NOMO-1 treated with dmso at 0.1 percent for 144 hours (cell line): ENCODE measurements at regions not wholly inside any gene's neighbourhood (a gene's known extent, or its start where the extent isn't known, plus 50 kb on each side); places are given as distances from the start of the nearest gene placed in this dataset.
"Not testable (repeated sequence)": the region's sequence is repeated elsewhere in the genome, so short reads cannot be mapped to it uniquely, and the experiment has no call there.

Experiments used
- DNase-seq: peaks from one replicate; lab custom pipeline; 2025; ENCODE audit not compliant: unreplicated experiment; lab: John Stamatoyannopoulos, UW

DNA sequence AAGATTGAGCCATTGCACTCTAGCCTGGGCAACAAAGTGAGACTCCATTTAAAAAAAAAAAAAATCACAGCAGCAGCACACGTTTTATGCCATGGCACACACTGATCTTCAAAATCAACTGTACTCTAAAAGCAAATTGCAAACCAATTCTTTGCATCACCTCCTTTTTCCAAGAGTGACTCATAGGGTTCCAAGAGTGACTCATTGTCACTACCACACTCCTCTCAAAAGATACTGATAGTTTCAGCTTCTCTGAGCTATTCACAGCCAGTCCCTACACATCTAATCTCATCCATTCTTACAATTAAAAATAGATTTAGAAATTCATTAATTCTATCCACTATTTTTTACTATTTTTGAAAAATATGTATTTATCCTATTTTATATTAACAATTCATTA, 1494.9 kb upstream of the AGA start:
- no peak for DNase-seq

DNA sequence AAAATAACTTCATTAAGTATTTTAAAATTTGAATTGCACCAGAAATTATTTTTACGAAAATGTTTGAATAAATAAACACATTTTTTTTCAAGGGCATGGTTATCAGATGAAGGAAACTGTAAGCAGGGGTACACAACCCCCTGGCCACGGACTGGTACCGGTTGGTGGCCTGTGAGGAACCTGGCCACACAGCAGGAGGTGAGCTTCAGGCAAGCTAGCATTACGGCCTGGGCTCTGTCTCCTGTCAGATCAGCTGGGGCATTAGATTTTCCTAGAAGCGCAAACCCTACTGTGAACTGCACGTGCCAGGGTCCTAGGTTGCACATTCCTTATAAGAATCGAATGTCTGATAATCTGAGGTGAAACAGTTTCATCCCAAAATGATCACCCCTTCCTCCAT, 1499.7 kb upstream of the AGA start:
- DNase-seq = no peak

DNA sequence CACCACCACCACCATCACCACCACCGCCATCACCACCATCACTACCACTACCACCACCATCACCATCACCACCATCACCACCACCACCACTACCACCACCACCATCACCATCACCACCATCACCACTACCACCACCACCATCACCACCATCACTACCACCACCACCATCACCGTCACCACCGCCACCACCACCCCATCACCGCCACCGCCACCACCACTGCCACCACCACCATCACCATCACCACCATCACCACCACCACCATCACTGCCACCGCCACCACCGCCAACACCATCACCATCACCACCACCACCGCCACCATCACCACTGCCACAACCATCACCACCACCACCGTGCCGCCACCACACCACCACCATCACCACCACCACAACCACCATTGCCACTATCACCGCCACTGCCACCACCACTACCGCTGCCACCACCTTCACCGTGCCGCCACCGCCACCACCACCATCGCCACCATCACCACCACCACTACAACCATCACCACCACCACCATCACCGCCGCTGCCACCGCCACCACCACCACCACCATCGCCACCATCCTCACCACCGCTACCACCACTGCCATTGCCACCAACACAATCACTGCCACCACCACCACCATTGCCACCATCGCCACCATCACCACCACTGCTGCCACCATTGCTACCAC, 1511.3 kb upstream of the AGA start:
- DNase-seq = no peak

DNA sequence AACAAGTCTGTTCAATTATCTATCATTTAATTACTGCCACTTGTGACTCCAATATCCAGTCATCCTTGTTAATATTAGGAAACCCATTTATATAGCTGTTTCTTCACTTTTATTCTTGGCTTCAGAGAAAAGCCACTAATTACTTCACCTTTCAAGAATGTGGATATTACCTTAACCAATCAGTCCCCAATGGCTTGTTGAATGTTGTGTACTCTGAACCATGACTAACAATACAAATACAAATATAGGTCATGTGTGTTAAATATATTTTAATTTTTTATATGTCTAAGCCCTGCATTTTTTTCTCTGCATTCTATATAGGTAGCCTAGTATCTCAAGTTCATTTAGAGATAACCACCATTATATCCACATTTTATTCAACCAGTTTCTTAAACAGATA, 1513.4 kb upstream of the AGA start:
- DNase-seq = no peak

DNA sequence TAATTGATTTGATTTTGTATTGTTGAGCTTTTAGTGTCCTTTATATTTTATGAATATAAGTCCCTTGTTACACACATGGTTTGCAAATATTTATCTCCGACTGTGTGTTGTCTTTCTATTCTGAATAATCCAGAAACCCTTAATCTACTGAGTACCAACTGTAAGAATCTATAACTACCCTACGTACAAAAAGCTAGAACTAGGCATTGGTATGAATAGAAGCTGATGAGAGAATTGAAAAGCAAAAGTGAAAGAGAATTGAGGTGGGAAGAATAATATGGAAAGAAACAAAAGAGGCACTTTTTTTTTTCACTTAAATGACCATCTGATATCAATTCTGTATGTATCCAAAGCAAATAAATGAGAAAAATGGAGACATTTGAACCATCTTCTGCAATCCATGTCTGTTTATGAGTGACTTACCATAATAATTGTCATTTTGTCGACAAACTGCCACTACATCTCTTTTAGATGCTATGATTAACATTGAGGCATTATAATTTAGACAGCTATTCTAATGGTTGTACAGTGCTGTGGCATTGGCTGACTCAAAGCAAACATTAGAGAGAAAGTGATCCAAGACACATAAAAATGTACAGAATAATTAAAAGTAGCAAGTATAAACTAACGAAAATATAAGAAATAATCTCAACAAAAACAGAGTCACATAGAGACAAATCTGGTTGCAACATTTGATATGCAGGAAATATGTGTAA, 1516.6 kb upstream of the AGA start:
- DNase-seq = no peak

DNA sequence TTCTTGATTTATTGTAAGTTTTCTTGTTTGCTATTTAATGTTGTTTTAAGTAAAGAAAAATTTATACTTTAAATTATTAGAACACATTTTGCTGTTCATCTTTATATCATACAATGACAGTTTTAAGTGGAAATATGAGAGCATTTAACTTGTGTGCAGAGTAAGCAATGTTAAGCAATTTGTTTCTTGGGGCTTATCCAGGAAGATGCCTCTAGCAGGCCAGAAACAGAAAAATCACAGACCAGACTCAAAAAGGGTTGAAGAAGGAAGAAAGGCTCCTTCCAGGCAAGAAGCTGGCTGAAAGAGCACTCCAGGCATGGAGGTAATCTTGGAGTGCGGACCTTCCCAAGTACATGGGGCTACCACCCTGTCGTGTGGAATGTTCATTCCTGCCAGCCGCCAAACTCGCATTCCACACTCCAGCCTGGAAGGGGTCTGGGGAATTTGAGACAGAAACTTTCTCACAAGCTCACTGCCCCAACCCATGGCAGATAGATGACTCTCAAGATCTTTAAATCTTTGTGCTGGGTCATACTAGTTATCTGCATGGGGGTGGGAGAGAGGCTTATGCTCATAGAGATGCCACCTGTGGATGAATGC, 1521.3 kb upstream of the AGA start:
- no peak for DNase-seq

DNA sequence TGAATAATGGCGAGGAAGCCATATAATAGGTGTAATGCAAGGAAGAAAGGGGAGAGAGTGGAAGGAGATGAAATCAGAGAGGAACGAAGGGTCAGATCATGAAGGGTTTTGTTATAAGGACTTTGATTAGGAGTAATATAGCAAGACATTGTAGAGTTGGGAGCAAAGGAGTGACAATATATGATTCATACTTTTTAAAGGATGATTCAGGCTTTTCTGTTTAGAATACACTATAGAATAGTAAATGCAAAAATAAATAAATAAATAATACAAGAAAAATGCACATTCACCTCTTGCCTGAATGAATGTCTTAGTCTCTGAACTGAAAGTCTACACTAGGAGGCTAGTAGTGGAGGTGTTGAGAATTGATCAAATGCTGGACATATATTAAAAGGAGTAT, 1524.4 kb upstream of the AGA start:
- no peak for DNase-seq

DNA sequence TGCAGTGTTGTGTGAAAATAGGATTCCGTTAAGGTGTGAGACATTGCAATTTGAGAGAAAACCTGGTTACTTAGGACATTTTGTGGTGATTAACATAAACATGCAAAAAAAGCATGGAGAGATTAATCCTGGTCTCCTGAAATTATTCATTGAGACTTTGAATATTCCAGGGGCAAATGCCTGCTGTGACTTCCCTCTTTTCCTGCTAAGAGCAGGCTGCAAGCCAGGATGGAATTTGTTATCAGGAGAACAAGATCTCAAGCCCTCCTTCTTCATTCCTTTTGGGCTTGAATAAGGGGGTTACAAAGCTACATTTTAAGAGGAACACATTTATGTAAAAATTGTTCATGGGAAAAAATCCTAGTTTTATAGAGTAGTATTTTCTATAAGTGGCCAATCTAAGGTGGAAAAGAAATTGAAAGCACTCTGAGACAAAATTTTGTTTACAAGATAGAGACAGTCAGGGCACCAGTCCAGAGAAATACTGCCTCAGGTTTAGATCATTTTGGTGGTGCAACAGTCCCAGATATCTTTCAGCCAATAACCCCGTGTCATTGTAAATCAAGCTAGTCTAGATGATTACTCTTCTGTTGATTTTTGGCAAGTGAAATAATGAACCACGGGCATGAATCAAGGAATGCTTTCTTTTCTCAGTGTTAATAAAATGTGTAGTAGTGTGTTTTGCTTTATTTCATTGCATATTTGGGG, 1528.3 kb upstream of the AGA start:
- DNase-seq = no peak

DNA sequence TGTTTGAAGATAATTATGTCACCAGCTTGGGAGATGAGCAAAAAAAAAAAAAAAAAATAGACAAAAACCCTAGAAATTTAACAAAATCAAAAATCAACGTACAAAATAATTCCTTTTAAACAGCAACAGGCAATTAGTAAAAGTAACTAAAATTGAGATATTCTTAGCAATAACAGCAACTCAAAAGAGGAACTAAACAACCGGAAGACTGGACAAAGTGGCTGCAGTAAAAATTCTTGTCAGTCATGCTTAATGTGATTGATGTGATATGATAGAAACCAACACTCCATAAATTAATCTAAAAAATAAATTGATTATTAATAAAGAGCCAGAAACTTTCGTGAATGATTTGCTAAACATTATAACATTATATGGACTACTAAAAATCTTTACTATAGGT, 1534.6 kb upstream of the AGA start:
- DNase-seq = peak; percentile 13

DNA sequence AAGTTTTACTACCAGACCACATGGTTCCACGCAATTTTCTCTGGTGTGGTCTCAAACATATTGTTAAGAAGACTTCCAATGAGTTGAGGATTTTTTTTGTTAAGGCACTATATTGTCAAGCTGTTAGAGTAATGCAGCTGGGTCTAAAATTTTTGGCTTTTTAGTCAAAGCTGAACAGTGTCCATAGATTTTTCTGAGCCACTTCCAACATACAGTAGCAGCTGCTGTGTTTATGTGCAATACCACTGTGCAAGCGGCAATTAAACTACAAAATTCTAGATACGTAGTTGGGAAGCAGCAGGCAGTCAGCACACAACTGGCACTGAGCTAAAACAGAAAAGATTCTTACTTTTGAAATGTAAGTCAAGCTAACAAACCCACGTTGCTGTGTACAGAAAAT, 1551.1 kb upstream of the AGA start:
- no peak for DNase-seq

DNA sequence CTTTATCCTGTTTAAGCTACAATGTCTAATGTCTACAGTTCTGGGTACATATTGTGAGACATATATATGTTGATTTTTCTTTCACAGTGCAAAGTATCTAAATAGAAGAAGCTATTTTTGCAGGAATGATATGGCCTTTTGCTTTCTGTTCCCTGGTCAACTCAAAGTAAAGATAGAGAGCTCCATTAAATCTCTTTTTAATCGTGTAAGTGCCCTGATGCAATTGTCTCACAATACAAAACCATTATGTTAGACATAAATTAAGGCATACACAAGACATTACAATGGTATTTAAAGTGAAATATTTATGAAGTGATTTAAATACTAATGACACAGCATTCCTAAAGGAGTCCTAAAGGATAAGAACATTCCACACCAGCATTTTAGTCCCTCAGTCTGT, 1559.7 kb upstream of the AGA start:
- no peak for DNase-seq

DNA sequence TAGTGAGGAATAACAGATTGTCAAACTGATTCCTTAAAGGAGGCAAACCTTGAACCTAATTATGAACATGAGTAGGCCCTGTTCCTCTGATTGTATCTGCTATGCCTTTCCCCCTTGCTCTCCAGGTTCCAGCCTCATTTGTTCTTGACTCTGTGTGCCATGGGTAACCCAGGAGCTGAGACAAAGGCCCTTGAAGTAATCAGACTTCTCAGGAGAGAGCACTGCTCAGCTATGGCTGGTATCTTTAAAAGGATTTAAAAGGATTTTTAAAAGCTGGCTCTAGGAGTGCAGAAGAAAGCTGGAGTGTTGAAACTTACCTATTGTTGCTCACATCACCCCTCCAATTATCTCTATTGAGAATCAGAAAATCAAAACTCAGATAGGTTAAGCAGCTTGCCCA, 1565.5 kb upstream of the AGA start:
- no peak for DNase-seq

DNA sequence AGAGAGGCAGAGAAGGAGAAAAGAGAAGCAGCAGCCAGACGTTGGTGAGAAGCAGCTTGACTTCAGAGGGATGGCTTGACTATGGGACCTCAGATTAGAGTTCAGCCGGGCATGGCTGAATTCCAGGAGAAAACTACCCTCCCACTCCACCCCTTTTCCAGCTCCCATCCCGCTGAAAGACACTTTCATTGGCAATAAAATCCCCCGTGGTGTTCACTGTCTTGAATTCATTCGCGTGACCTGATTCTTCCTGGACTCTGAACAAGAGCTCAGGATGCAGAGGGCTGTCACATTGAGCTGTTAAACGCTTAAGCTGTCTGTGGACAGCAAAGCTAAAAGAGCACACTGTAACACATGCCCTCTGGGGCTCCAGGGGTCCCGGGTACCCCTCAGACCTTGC, 1575.3 kb upstream of the AGA start:
- no peak for DNase-seq

DNA sequence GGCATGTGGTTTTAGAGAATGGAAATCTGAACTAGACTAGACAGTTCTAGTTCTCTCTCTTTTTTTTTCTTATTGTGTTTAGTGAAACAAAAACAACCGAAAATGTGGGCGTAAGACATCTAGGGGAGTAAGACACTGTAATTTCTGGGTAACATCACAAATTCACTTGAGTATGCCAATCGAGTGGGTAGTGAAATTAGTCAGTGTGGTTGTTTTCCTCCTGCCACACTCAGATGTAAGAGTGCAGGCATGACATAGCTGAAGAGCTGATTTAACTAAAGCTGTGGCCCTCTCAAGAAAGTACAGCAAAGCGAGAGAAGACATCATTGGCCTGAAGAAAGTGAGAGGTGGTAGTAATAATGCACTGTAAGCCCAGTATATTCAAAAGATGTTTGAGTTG, 1585.3 kb upstream of the AGA start:
- no peak for DNase-seq

DNA sequence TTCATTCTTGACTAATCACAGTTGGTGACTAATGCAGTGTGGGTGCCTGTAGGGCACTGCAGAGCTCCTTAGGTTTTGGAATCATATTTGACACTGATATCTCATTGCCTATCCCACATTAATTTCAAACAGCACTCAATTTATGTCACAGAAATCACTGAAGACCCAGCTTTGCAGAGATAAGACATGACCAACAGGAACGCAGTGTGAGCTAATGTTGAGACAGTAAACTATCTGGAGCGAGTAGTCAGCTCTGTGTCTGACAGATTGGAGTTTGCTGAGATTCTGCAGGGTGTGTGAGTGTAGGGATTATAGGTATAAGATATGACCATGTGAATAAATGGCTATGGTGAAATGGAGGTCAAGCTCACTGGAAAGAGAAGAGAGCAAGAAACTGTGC, 1586.1 kb upstream of the AGA start:
- DNase-seq = no peak

DNA sequence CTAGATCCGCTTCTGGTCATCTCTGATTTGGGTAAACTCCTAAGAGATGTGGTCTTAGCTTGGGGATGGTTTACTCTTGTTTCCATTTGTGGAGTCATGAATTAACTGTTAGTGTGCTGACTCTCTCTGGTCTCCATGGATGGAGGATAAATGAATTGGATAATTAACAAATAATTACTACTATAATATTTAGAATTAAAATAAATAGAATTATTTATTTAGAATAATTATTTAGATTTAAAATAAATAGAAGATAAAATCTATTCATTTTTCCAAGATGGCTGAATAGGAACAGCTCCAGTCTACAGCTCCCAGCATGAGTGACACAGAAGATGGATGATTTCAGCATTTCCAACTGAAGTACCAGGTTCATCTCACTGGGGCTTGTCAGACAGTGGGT, 1587.4 kb upstream of the AGA start:
- DNase-seq = no peak

DNA sequence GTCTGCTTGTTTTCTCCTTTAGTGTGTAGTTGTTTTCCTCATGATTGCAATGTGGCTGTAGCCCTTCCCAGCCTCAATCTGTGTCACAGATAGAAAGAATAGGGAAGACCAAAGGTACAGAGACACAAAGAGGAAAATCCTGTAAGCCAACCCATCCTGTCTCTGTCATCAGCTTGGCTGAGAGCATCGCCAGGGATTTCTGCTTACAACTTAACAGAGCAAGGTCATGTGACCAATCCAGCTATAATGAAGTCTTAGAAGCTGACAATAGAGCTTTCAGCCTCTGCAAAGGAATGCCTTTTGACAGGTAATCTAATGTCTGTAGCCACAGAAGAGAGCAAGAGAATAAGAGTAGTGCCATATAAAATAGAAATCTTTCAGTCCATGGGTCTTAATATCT, 1598.0 kb upstream of the AGA start:
- no peak for DNase-seq

DNA sequence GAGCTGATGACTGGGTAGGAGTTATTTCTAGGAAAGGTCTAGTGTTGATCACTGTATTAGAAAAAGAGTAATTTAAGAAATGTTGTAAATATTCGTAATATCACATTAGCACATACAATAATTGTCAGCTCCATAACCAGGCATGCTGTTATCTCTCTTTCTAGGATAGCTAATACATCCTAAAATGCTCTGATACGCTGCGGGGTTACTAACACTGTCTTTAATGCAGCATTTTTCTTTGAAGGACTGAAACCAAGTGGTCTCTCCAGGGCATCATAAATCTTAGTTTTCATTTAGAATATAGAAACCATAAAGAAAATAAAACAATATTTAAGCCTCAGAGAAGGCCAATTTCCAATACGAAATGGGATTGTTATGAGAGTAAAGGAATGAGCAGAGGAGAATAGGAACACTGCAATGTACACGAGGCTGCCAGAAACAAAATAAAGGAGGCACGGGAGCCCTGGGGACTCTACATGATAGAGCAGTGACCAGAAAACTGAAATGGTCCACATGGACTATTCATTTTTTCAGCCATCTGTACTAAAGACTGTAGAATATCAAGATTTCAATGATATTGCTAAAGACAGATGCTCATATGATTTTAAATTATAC, 1606.7 kb upstream of the AGA start:
- DNase-seq = no peak

DNA sequence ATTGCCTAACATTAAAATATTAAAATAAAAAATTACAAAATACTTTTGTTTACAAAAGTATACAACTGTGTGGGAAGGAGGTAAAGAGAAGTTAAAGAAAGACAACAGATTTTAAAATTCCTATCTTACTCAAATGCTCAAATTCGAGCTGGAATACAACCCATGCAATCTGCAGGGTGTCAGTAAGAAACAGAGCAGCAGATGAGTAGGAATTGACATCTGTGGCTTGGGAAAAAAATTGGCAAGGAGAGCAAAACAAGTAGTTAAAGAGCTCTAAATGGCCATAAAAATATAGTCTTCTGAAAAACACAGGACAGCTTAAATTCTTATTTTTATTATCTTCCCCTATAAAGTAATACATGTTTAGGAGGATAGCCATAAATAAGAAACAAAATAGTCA, 1609.0 kb upstream of the AGA start:
- DNase-seq = no peak

DNA sequence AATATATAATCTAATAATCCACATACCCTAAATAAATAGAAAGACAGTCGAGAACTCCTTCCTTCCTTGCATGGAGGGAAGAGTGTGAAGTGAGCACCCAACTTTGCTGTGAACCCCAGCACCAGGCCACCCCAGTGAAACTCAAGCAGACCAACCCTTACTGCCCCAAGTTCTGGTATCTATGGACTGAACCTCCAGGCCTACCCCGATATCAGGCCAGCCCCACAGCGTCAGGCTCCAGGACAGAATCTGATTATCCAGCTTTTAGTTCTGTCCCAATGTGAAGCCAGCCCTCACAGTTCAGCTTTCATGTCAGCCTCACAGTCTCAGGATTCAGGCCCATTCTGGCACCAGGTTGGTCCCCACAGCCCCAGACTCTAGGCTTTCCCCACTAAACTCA, 1617.2 kb upstream of the AGA start:
- no peak for DNase-seq

DNA sequence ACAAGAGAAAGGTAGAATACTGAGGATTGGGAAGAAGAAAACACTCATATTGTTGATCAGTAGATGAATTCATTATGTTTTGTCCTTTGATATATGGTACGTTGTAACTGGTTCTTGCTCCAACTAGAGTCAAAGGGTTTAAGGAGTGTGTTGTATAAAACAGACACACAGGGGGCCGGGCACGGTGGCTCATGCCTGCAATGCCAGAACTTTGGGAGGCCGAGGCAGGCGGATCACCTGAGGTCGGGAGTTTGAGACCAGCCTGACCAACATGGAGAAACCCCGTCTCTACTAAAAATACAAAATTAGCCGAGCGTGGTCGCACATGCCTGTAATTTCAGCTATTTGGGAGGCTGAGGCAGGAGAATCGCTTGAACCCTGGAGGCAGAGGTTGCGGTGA, 1624.0 kb upstream of the AGA start:
- not testable (repeated sequence) for DNase-seq

DNA sequence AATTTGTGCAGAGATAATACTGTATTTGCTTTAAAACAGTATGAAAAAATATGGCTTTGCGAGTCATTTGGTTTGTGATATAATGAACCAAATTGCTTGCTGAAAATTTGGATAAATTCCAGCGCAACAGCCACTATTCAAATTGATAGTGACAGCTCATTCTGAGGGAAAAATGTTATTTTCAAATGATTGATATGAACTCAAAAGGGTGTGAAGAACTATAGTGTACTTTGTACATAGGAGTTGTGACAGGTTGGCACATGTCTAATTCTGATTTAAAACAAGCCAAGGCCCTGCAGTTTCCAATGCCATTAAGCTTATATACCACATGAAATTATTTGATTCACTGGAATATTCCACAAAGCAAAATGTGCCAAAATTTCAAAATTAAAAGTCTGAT, 1628.9 kb upstream of the AGA start:
- DNase-seq = no peak
